Esophagus squamous epithelium (tissue), 4 donors: ENCODE measurements at regions not wholly inside any gene's neighbourhood (a gene's known extent, or its start where the extent isn't known, plus 50 kb on each side); places are given as distances from the start of the nearest gene placed in this dataset.
"Not testable (repeated sequence)": the region's sequence is repeated elsewhere in the genome, so short reads cannot be mapped to it uniquely, and the experiment has no call there.

Experiments
- POLR2A ChIP-seq, 4 donors: fragments of 450-650 bp; IDR thresholded peaks; one replicate each; pipeline ENCODE4 v1.6.1; 2017; ENCODE audit warnings: antibody characterized with exemption in 4 of 4, mild to moderate bottlenecking in 4 of 4, moderate library complexity in 3 of 4
- TF ChIP-seq, protein P1 (sequence below), 6 experiments: fragments of 450-650 bp in 4 of 6; fragments of 200-600 bp in 2 of 6; sonication (generic) in 2 of 6; IDR thresholded peaks; one replicate each; pipeline ENCODE4 v1.5.1; 2016 to 2019; ENCODE audit warnings: antibody characterized with exemption in 6 of 6, mild to moderate bottlenecking in 4 of 6, moderate library complexity in 4 of 6

DNA sequence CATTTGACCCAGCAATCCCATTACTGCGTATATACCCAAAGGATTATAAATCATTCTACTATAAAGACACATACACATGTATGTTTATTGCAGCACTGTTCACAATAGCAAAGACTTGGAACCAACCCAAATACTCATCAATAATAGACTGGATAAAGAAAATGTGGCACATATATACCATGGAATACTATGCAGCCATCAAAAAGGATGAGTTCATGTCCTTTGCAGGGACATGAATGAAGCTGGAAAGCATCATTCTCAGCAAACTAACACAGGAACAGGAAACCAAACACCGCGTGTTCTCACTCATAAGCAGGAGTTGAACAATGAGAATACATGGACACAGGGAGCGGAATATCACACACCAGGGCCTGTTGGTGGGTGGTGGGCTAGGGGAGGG is 158.3 kb downstream of the EXOC5 start:
- TF ChIP-seq, protein P1, sequence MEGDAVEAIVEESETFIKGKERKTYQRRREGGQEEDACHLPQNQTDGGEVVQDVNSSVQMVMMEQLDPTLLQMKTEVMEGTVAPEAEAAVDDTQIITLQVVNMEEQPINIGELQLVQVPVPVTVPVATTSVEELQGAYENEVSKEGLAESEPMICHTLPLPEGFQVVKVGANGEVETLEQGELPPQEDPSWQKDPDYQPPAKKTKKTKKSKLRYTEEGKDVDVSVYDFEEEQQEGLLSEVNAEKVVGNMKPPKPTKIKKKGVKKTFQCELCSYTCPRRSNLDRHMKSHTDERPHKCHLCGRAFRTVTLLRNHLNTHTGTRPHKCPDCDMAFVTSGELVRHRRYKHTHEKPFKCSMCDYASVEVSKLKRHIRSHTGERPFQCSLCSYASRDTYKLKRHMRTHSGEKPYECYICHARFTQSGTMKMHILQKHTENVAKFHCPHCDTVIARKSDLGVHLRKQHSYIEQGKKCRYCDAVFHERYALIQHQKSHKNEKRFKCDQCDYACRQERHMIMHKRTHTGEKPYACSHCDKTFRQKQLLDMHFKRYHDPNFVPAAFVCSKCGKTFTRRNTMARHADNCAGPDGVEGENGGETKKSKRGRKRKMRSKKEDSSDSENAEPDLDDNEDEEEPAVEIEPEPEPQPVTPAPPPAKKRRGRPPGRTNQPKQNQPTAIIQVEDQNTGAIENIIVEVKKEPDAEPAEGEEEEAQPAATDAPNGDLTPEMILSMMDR (IDR thresholded peaks at IDR 0.05): not testable (repeated sequence)
- TF ChIP-seq POLR2A (IDR thresholded peaks at IDR 0.05): not testable (repeated sequence)
